Jurkat, Clone E6-1 (cell line): ENCODE measurements at regions not wholly inside any gene's neighbourhood (a gene's known extent, or its start where the extent isn't known, plus 50 kb on each side); places are given as distances from the start of the nearest gene placed in this dataset.

ENCODE experiments used
- DNase-seq: peaks from one replicate; pipeline ENCODE4 v3.0.0-alpha.2; 2011; ENCODE audit warnings: low read depth, low spot score
- H3K4me3 ChIP-seq: 2 replicates; pipeline ENCODE4 v1.5.1; 2011; ENCODE audit warnings: mild to moderate bottlenecking, low read length, control low read depth, moderate library complexity

DNA sequence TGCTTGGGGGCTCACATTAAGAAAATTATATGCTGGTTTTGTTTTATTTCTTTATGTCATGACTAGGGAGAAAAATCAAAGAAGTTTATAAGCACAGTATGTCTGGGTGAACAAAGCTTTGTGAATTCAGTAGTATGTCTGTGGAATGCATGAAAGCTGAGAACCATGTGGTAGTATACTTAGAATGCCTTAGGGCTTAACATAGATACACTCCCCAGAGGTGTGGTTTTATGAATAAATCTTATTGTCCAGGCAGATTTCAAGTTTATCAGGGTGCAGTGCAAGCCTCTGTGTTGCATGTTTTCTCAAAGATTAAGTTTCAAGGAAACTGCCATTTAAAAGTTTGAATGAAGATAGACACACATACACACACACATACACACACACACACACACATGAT is 620.5 kb downstream of the CDY2B start:
- H3K4me3 ChIP-seq: no peak overlapping the region
- DNase-seq: no peak

DNA sequence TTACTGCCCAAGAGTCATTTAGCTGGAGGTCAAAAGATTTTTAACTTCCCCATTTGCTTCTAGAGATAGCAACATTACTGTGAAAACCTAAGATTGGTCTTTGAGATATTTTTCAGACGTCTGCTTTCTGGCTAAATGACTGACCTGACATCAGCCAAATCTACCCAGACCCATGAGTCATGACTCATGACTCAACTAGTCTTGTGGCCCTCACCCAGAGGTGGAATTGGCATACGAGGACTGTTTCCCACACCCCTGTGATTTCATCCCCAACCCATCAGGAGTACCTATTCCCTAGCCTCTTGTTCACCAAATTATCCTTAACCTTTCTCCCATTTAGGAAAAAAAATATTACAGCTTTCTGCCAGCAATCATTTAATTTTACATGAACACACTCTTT is 641.6 kb downstream of the CDY2B start:
- no peak for DNase-seq
- H3K4me3 ChIP-seq: no peak overlapping the region

DNA sequence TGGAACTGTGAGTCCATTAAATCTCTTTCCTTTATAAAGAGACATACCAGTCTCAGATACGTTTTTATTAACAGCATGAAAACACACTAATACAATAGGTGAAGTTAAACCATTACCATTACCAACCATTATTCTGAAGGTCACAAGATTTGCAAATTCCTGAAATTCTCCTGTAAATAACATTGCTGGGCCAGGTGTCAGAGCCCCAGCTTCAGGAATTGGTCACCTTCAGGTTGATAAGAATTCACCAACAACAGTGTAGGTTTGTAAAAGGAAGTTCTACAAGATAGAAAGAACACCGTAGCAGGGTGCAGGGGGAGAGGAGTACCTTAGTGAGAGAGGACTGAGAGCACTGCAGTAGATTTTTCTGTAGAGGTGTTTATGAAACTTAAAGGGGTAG is 644.3 kb downstream of the CDY2B start:
- DNase-seq: no peak

DNA sequence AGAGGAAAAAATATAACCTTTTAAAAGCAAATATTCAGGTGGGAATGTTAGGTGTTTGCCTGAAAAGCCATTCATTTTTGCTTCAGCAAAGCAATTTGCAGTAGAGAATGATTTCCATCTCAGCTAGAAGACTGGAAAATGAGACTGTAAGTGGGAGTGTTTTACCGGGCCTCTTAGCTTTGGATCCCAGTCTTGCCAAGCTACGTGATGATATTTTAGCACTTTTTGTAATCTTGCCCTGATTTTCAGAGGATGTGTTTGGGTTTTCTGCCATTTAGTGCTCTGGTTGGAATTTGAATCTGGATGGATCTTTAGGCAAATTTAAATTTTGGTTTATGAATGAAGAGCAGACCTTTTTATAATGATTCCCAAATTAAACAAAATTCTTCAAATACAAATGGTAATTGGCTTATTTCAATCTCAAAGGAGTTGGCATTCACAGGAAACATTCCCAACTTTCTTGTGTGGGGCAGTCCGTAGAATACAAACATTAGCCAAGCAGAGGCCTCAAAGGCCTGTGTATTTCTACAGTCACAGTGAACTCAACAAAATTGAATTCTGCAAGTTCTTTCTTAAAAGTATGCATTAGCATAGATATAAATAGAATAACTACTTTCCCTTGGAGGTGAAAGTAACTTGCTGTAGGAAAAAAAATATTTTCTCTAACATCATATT is 646.4 kb downstream of the CDY2B start:
- no peak overlapping the region for H3K4me3 ChIP-seq
- DNase-seq: no peak

More for the DNA sequence above, 644.3 kb downstream of the CDY2B start:
- H3K4me3 ChIP-seq: no peak overlapping the region

DNA sequence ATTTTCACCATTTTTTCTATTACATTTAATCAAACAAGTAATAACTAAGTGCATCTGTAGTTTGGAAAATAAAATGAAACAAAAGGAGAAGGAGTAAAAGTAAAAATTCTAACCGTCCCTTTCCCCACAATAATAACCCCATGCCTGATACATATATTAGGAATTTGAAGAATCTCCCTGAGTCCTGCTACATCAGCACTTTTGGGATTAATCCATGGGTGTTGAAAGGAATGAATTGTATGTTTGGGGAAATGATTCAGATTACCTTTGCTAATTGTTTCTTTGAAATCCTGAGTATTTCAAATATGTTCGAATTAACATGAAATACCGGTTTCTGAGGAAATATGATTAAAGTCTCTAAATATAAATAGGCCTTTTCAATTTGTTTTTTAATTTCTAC is 648.0 kb downstream of the CDY2B start:
- no peak for DNase-seq
- no peak overlapping the region for H3K4me3 ChIP-seq

DNA sequence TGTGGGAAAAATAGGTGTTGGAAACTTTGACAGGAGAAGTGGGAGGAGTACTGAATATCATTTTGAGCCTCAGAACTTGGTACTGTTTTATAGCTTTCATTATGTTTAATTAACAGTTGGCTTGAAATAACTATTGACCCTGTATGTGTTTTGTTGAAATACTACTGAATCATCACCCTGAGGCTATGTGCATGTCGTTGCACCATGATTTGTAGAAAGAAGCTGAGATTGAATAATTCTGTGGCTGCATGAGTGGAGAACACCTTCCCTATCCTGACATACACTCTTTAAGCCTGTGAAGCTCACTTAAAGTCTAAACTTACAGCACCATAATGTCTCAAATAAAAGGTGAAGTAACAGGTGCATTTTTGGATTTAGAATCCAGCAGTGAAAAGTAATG is 656.5 kb downstream of the CDY2B start:
- no peak overlapping the region for H3K4me3 ChIP-seq
- no peak for DNase-seq

DNA sequence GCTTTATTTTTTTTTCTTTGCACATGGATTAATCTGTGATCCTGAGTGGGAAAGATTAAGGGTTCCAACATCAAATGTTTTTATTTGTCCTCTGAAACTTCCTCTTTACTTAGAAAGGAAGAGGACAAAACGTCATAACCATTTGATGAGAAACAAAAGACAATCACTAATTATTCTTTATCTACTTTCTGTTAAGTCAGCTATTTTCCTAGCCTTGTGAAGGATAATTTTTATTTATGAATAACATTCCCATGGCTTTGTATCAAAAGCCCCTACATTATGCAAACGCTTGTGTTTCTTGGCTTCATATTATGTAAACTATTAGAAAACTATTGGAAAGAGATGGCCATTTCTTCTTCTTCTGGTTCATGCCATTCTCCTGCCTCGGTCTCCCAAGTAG is 677.6 kb downstream of the CDY2B start:
- no peak overlapping the region for H3K4me3 ChIP-seq
- no peak for DNase-seq

DNA sequence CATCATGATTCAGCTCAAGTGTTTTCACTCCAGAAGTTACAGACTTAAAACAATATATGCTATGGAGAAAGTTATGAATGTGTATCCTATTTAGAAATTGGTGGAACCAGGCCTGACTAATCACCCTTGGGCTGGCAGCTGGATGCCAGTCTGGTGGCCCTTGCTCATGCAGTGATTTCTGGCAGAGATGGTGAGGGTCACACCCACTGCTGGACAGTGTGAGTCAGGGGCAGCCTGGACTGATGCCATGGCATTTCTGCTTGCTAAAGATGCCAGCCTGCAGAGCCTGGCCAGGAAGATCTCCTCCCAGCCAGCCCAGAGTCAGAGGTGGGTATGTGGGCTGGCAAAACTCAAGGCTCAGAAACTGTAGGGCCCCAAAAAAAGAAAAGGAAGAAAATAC is 695.7 kb downstream of the CDY2B start:
- H3K4me3 ChIP-seq: no peak overlapping the region

DNA sequence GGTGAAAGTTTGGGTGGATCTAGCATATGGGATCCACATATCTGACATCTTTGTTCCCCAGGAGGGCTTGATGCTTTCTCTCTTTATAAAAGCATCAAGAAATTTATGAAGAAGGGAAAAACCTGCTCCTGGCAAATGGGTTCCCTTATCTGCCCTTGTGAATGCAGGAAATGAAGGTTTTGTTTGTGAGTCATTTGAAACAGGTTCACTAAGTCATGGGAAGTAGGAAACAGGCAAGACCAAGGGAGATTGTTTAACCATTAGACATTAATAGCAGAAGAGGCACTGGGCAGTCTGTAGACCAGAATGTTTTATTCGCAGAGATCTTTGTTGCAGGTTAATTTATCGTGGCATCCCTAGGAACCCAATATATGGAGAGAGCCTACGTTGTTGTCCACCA is 713.1 kb downstream of the CDY2B start:
- H3K4me3 ChIP-seq: no peak overlapping the region
- DNase-seq: no peak

More for the DNA sequence above, 695.7 kb downstream of the CDY2B start:
- no peak for DNase-seq

DNA sequence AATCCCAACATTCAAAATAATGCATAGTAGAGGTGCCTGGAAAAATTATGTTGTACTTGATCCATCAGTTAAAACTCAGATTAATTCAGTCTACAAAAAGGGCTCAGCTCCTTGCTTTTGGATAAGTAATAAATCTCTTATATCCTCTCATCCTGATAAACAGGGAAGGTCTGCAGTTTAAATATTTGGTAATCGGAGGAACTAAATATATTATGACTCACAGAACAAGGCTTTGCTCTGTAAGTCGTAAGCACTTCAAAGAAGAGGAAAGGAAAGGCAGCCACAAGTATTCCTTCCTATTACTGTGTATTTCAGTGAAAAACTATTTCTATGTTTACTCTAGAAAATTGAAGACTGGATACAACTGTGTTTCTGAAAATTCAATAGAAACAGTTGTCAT is 757.9 kb downstream of the CDY2B start:
- no peak overlapping the region for H3K4me3 ChIP-seq
- DNase-seq: no peak

DNA sequence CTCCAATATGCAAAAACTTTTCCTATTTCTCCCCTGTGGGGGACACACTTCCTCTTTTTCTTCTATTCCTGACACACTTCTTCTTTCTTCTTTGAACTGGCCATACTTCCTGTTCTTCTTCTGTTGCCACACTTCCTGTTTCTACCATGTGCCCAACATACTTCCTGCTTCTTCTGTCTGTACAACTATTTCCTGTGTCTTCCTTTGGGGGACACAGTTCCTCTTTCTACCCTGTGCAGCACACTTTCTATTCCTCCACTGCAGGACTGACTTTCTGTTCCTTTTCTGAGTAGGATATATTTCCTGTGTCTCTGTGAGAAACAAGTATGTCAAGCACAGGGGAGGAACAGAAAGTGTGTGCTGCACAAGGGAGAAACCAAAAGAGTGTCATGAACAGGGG is 794.7 kb downstream of the CDY2B start:
- no peak overlapping the region for H3K4me3 ChIP-seq
- no peak for DNase-seq

DNA sequence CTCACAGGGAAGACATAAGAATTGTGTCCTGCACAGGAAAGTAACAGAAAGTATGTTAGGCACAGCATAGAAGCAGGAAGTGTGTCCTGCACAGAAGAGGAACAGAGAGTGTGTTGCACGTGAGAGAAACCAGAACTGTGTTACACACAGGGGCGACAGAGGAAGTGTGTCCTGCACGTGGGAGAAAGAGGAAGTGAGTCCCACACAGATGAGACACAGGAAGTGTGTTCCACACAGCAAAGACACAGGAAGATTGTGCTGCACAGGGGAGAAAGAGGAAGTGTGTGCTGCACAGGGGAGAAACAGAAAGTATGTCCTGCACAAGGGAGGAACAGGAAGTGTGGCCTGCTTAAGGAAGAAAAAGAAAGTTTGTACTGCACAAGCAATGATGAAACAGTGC is 800.1 kb downstream of the CDY2B start:
- DNase-seq: no peak
- no peak overlapping the region for H3K4me3 ChIP-seq

DNA sequence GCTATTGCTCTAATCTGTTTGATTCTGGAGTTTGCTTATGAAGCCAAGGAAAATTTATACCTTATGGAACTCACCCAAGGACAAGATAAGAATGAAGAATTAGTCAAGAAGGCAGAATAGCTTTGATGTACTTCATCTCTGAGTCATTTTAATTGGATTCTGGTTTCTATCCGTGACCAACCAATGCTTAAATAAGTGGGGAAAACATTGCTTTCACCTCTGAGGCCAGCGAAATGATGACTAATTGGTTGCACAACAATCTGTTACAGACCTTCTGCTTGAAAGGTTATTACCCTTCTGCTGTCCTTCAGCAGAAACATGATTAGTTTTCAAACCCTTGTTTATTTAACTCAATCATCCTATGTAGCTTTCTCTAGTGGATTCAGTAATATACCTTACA is 812.7 kb downstream of the CDY2B start:
- DNase-seq: no peak
- no peak overlapping the region for H3K4me3 ChIP-seq

DNA sequence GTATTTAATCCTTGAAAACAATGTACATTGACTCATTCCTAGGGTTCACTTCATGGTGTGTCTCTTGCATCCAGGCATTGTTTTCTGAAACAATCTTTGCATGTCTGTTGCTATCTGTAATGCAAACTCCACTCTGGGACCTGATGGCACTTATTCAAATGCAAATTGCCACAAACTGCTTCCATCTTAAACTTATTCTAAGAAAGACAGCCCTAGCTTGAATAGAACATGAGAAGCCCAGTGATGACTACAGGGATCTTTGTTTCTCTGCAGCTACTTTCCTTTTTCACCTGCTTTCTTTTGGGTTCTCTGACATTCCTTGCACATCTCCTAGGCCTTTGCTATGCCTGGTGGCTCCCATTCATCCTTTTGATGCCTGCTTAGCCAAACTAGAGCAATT is 827.0 kb downstream of the CDY2B start:
- H3K4me3 ChIP-seq: no peak overlapping the region
- no peak for DNase-seq

DNA sequence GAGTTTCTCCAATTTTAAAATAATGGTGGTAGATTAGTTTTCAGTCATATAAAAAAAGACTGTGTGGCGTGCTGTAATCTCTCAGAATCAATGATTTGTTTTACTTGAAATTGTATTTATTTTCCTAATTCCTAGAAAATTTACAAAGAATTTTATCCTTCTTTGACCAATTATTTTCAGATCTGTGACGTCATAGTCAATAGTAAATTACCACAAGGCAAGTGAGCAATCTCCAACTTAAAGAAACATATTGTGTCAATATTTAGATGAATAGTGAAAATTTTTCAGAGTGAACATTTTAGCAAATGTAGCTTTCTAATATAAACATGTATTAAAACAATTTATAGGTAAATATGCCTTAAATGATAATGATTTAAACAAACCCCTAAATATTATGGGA is 829.6 kb downstream of the CDY2B start:
- no peak overlapping the region for H3K4me3 ChIP-seq
- DNase-seq: no peak

DNA sequence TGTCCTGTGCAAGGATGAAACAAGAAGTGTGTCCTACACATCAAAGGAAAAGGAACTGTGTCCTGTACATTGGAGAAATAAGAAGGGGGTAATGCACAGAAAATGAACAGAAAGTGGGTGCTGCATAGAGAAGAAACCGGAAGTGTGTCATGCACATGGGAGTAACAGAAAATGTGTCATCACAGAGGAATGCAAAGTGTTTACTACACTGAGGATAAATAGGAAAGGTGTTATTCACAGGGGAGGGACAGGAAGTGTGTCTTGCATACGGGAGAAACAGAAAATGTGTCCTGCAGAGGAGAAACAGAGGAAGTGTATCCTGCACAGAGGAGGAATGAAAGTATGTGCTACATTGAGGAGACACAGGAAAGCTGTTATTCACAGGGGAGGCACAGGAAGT is 834.9 kb downstream of the CDY2B start:
- DNase-seq: no peak
- H3K4me3 ChIP-seq: no peak overlapping the region

DNA sequence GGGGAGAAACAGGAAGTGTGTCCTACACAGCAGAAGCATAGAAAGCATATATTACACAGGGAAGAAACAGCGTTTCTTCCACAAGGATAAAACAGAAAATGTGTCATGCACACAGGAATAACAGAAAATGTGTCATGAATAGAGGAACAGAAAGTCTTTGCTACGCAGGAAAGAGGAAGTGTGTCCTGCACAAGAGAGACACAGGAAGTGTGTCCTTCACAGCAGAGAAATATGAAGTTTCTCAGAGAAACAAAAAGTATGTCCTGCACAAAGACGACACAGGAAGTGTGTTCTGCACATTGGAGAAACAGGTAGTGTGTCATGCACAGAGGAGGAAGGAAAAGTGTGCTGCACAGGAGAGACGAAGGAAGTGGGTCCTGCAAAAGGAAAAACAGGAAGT is 835.3 kb downstream of the CDY2B start:
- H3K4me3 ChIP-seq: no peak overlapping the region
- no peak for DNase-seq

DNA sequence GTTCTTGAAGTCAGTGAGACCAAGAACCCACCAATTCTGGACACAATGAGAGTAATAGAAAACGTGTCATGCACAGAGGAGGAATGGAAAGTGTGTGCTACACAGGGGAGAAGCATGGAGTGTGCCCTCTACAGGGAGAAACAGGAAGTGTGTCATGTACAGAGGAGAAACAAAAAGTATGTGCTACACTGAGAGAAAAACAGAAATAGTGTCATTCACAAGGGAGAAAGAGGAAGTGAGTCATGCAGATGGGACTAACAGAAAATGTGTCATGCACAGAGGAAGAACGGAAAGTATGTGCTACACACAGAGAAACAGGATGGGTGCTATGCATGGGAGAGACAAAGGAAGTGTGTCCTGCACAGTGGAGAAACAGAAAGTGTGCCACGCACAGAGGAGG is 835.7 kb downstream of the CDY2B start:
- no peak for DNase-seq
- no peak overlapping the region for H3K4me3 ChIP-seq

DNA sequence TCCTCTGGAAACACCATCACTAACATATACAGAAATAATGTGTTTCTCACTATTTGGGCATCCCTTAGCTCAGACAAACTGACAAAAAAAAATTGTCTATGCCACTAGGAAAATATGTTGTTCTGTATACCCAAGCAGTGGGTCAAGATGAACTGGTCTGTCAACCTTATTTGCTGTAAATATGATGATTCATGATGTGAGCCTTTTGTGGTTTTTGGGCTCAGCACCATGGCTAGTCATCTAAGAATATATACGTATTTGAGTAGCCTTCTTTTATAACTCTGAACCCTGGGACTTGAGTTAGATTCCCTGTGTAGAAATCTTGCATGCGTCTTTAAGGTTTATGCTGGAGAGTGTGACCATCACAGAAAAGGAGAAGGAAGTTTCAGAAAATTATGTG is 841.6 kb downstream of the CDY2B start:
- DNase-seq: no peak
- no peak overlapping the region for H3K4me3 ChIP-seq

DNA sequence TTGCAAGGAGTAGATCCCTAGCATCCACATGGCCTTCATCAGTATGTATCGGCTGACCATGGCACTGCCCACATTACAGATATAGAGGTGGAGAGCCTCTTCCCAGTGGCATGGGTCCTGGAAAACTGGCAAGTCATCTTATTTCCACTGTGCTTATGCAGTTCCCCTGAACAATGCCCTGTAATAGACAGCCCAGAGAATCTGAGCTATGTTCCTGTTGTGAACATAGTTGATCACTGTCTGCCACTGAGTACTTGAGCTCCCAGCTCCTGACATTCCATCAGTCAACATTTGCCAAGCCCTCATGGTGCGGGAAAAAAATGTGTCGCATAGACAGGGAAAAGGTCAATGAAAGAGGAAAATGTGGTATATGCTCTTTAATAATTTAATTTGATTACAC is 861.9 kb downstream of the CDY2B start:
- DNase-seq: no peak
- H3K4me3 ChIP-seq: no peak overlapping the region

DNA sequence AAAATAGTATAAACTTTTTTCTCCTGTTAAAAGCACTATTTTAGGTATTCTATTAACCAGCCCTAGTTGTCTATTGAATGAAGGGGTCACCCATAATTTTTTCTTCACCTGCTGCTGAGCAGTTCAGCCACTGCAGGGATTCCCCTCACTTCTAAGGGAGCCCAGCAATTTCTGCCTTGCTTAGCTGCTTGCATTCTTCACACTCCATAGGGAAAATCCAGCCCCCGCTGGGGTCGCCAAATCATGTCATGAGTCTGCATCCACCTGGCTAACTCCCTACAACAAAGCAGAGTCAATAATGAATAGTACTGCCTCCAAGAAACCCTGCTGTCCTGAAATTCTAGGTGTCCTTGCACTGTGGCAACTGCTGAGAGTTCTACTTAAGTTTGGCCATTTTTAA is 886.5 kb downstream of the CDY2B start:
- no peak for DNase-seq
- no peak overlapping the region for H3K4me3 ChIP-seq

DNA sequence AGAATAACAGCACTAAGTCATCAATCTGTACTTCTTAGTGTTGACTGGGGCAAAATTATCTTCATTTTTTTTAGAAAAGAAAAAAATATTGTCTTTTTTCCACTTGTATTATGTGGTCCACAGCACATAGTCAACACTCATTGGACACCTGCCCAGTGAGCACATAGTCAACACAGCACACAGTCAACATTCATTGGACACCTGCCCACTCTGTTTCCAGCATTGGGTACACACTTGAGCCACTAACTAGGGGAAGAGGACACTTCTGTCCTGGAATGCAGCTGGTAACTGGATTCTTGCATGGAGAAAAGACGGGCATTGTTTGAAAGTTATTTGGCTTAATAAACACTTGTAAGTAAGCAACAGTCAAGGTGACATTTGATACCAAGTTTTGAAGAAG is 898.2 kb downstream of the CDY2B start:
- H3K4me3 ChIP-seq: no peak overlapping the region
- DNase-seq: no peak
